ENCODE measurements at regions not wholly inside any gene's neighbourhood (a gene's known extent, or its start where the extent isn't known, plus 50 kb on each side); places are given as distances from the start of the nearest gene placed in this dataset.

- TF ChIP-seq CTCF (IDR thresholded peaks at IDR 0.05; ENCODE audit: control insufficient read depth, extremely low read depth, insufficient read depth): no peak
- no peak overlapping the region for H3K4me3 ChIP-seq (ENCODE audit: low read depth, low read length)
- DNase-seq (ENCODE audit: low read depth): no peak
Observed at GRCh38 chr5:39720136-39720535, 295.4 kb upstream of the DAB2 start.

- no peak for TF ChIP-seq CTCF (IDR thresholded peaks at IDR 0.05; ENCODE audit: control insufficient read depth, extremely low read depth, insufficient read depth)
- no peak overlapping the region for H3K4me3 ChIP-seq (ENCODE audit: low read depth, low read length)
- no peak for DNase-seq (ENCODE audit: low read depth)
Observed at GRCh38 chr5:39717176-39717897, 292.6 kb upstream of the DAB2 start.

GRCh38 chr5:39716532-39717028, 291.8 kb upstream of the DAB2 start:
- peak; percentile 91 for DNase-seq (ENCODE audit: low read depth)
- peak; percentile 66 for TF ChIP-seq CTCF (IDR thresholded peaks at IDR 0.05; ENCODE audit: control insufficient read depth, extremely low read depth, insufficient read depth)
- H3K4me3 ChIP-seq (ENCODE audit: low read depth, low read length): no peak overlapping the region

- TF ChIP-seq CTCF (IDR thresholded peaks at IDR 0.05; ENCODE audit: control insufficient read depth, extremely low read depth, insufficient read depth): peak; percentile 86
- H3K4me3 ChIP-seq (ENCODE audit: low read depth, low read length): no peak overlapping the region
- peak; percentile 67 for DNase-seq (ENCODE audit: low read depth)
Observed at GRCh38 chr5:39714036-39714698, 289.4 kb upstream of the DAB2 start.

GRCh38 chr5:39713250-39713916, 288.6 kb upstream of the DAB2 start:
- no peak for TF ChIP-seq CTCF (IDR thresholded peaks at IDR 0.05; ENCODE audit: control insufficient read depth, extremely low read depth, insufficient read depth)
- peak; percentile 58 for DNase-seq (ENCODE audit: low read depth)
- H3K4me3 ChIP-seq (ENCODE audit: low read depth, low read length): no peak overlapping the region

GRCh38 chr5:39712316-39713249, 287.8 kb upstream of the DAB2 start:
- TF ChIP-seq CTCF (IDR thresholded peaks at IDR 0.05; ENCODE audit: control insufficient read depth, extremely low read depth, insufficient read depth): no peak
- no peak for DNase-seq (ENCODE audit: low read depth)
- no peak overlapping the region for H3K4me3 ChIP-seq (ENCODE audit: low read depth, low read length)

Data from LNCaP clone FGC (cell line).